HG03520 (cell line): ENCODE measurements at regions not wholly inside any gene's neighbourhood (a gene's known extent, or its start where the extent isn't known, plus 50 kb on each side); places are given as distances from the start of the nearest gene placed in this dataset.
"Not testable (repeated sequence)": the region's sequence is repeated elsewhere in the genome, so short reads cannot be mapped to it uniquely, and the experiment has no call there.

Experiments
- ATAC-seq: cut with Tn5 transposase; IDR thresholded peaks from one replicate; pipeline ENCODE4 v1.9.1; 2021; ENCODE audit warnings: mild to moderate bottlenecking, moderate library complexity; ENCODE audit not compliant: unreplicated experiment

- ATAC-seq = no peak
Measured at GRCh38 chr15:62316413-62317060, 151.5 kb upstream of the C2CD4B start.

- no peak for ATAC-seq
Measured at GRCh38 chr15:62320259-62320658, 155.2 kb upstream of the C2CD4B start.

- ATAC-seq = no peak
Measured at GRCh38 chr15:62323353-62323890, 158.3 kb upstream of the C2CD4B start.

DNA sequence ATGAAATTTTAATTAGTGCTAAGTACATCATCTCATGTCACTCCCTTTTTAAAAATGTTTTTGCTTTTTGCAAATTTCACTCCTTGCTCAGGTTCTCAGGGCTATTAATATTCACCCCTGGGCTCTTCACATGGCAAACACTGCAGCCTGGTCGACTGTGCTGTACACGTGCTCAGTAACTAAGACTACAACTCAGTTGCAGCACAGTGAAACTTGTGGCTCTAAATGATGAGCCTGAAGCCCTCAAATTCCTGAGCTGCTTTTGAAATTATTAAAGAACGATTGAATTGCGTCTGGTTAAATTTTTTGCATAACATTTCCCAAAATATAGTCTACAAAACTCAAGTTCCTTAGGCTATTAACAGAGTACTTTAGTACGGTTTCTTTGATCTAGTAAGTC is 159.3 kb upstream of the C2CD4B start:
- ATAC-seq = no peak

- no peak for ATAC-seq
Measured at GRCh38 chr15:62325597-62325996, 160.5 kb upstream of the C2CD4B start.

DNA sequence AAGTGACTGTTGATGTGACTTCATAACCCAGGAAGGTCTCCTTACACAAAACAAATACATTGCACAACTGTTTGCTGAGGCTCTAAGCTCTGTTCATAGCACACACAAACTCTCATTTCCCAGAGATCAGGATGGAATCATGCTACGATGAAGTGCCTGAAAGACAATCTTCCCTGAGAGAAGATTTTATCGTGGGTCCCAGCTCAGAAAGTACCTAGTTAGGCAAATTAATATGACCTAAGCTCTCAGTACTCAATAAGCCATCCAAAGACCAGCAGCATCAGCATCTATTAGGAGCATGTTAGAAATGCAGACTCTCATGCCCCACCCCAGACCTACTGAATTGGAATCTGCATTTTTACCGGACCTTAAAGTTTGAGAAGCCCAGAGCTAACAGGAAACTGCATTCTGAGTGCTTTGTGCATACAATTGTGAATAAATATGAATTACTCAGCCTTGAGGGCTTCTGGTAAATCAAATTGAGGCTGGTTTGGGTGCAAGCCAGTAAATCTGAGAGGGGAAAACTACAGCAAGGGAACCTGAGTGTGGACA is 161.5 kb upstream of the C2CD4B start:
- ATAC-seq = no peak

DNA sequence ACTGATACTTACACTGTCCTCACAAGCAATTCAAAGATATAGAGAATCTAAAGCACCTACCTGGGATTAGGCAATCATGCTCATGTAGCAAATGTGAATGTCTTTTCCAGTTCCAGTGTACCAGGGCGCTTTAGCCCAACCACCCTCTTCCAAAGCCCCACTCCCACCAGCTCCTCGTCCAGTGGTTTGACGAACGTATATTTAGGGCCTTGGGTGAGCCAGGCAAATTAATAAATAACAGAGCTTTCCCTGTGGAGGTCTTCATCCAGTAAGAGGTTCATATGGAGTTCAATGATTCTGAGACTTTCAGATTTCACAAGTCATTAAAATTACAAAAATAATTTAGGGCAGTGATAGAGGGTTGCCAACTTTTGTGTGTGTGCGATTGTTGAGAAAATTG is 162.3 kb upstream of the C2CD4B start:
- ATAC-seq = no peak

DNA sequence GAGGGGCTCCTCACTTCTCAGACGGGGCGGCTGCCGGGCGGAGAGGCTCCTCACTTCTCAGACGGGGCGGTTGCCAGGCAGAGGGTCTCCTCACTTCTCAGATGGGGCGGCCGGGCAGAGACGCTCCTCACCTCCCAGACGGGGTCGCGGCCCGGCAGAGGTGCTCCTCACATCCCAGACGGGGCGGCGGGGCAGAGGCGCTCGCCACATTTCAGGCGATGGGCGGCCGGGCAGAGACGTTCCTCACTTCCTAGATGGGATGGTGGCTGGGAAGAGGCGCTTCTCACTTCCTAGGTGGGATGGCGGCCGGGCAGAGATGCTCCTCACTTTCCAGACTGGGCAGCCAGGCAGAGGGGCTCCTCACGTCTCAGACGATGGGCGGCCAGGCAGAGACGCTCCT is 167.4 kb upstream of the C2CD4B start:
- ATAC-seq = not testable (repeated sequence)

- ATAC-seq = no peak
Measured at GRCh38 chr15:62334536-62334935, 169.5 kb upstream of the C2CD4B start.

DNA sequence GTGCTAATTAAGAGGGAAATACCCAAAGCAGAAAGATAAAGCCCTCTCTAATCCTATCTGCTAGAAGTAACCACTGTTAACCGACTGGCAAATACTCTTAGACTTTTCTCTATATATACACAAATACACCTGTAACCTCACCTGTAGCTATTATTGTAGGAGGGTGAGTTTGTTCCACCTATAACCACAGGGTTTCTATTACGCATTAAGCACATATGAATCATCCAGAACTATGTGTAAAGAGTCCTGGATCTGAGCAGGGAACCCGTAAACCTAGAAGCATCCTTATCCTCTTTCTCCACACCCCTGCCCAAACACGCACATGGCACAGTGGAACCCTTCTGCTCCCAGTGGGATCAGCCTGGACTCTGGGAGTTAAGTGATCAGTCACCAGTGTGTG is 172.8 kb upstream of the C2CD4B start:
- ATAC-seq = no peak

- no peak for ATAC-seq
Measured at GRCh38 chr15:62338497-62338896, 173.4 kb upstream of the C2CD4B start.

DNA sequence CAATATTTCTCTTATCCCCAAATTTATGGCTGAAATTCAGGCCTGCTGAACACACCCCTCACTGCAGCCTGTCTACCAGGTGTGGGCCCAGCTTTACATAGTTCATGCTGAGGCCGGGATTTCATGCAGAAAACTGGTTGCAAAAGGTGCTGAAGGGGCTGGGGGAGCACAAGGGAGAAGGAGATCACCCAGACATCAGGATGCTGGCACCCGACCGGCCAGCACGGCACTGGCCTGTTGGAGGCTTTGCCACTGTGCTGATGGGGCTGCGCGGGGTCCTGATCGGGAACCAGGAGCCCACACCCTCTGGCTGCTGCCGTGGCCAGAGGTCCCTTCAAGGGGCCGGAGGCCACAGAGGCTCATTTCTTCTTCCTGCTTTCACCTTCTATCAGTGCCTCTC is 177.9 kb upstream of the C2CD4B start:
- ATAC-seq = no peak

DNA sequence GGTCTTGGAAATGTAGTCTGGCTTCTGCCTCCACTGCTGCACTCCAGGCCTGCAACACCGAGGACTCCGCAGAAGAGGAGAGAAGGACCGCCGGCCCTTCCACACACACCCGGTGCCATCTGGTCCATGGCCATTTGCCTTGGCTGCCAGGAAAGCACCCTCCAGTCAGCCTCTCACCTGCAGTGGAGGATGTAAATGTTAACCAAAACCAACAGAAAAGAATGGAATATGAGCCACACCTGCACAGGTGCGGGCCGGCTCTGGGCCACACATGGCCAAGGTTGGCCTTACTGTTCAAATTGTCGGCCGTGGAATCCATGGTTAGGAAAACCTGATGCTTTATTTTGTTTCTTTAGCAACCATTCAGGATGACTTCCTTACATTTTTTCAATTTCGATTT is 178.3 kb upstream of the C2CD4B start:
- no peak for ATAC-seq

DNA sequence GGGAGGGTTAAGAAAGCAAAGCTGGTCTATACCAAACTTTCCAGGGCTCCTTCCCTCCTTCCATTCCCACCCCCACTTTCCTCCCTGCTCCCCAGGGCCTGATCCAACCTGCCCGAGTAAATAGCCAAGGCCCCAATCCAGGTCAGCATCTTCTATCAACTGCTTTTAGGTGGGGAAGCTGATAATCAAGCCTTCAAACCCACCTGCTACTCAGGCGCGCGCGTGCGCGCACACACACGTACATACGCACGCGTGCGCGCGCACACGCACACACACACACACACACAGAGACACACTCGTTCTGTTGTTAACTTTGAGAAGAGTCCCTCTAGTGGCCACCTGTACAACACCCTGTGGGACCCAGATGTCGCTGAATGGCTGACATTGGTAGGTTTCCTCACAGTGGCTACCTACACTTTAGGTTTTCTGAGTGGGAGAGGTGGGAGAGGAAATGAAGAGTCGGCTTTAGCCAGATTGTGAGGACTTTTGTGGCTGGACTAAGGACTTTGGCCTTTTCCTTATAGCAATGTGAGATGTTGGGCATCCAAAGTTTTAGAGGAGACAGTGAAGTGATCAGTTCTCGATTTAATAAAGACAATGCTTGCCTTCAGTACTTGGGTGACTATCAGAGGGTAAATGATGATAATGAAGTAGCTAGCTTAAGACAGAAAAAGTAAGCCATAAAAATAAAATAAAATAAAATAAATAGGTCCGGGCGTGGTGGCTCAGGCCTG is 179.9 kb upstream of the C2CD4B start:
- no peak for ATAC-seq

- no peak for ATAC-seq
Measured at GRCh38 chr15:62346168-62346567, 181.1 kb upstream of the C2CD4B start.

GRCh38 chr15:62348118-62348517 is 183.0 kb upstream of the C2CD4B start:
- ATAC-seq = no peak

DNA sequence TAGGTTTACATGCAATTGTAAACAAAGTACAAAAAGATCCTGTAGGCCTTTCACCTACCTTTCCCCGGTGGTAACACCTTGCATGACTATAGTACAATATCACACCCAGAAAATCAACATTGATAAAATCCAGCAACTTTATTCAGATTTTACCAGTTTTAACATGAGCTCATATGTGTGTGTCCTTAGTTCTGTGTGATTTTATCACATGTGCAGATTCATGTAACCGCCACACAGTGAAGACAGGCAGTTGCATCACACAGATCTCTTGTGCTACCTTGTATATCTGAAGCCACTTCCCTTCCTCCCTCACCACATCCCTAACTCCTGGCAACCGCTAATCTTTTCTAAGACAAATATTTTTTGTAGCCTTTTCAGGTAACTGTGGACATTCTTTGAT is 183.5 kb upstream of the C2CD4B start:
- no peak for ATAC-seq

DNA sequence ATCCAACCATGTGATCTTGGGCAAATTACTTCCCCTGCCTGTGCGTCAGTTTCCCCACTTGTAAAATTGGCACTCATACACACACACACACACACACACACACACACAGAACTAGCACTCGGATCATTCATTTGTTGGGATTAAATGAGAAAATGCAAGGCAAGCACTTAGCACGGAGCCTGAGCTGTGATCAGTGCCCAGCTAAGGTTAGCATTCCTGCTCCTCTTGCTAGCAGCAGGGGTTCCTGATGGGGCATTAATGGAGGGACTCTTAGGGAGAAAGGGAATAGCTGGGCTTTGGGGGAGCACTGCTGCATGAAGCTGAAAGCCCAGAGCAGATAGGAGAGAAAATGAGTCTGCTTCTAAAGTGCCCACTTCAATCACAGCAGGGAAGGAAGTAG is 187.7 kb upstream of the C2CD4B start:
- no peak for ATAC-seq

DNA sequence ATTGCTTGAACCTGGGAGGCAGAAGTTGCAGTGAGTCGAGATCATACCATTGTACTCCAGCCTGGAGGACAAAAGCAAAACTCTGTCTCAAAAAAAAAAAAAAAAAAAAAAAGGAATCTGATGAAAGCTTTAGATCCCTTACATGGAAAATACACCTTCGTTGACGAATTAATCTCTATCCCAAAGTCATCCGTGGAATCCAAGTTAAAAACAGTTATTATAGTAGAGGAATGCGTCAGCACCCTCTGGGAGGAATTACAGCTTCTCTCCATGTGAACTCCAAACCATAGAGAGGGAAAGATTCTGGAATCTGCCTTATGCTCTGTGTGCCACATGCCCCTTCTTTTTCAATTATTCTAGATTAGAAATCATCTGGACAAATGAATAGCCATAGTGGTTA is 192.3 kb upstream of the C2CD4B start:
- no peak for ATAC-seq

DNA sequence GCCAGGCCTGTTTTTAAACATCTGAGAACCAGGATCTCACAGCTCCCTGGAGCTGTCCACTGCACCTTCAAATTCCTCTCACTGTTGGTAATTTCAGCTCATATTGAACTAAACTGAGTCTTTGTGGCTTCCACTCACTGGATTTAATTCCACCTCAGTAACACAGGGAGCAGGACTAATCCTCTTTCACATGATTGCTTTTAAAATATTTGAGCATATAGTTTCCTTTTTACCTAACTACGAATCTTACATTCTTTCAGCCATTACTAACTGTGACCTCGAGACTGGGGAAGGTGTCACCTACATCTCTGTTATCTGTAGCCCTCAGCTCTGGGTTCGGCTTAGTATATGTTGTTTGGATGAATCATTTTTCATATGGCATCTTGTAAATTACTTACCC is 194.3 kb upstream of the C2CD4B start:
- no peak for ATAC-seq

DNA sequence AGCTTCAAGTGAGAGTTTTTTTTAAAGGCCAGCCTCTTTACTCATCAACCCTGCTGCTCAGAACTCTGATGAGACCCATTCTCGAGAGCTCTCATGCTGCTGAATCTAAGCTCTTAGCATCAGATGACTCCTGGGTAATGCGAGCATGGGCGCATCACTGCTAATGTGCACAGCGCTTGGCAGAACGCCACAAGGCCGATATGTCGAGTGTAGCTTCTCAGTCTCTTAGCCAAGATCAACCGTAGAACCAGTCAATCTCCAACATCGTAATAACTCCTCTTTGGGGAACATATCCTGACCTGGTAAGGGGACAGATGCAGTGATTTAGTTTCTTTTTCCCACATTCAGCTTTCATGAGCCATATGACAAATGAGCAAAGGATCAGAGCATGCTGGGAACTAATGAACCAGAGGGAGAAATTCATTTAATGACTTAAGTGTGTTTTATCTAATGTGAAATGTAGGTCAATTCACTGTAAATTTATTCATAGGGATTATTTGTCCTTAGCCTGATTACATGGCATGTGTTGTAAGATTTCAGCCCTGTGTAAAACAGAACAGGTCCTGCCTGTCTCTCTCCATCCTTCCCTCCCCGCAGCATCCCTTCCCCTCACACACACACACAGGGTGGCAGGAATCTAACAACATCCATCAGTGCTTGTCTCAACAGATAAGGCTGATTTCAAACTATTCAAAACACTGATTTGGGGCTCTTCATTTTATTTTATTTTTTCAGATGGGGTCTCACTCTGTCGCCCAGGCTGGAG is 195.4 kb upstream of the C2CD4B start:
- no peak for ATAC-seq
